PC-3 (cell line): ENCODE measurements at regions not wholly inside any gene's neighbourhood (a gene's known extent, or its start where the extent isn't known, plus 50 kb on each side); places are given as distances from the start of the nearest gene placed in this dataset.
A peak's percentile ranks its signal among the peaks of the same experiment; 100 is the strongest.

Source experiments
- CTCF ChIP-seq: fragments of 300-600 bp; sonication (generic); conservative IDR thresholded peaks from 2 replicates; pipeline ENCODE4 v1.5.1; 2017; ENCODE audit warnings: antibody characterized with exemption, low read depth, mild to moderate bottlenecking, low read length
- EZH2 ChIP-seq: fragments of 300-600 bp; sonication (generic); IDR thresholded peaks from one replicate; pipeline ENCODE4 v1.6.1; 2017; ENCODE audit warnings: antibody characterized with exemption, mild to moderate bottlenecking, low read length; ENCODE audit not compliant: unreplicated experiment
- EZH2phosphoT487 ChIP-seq: fragments of 300-600 bp; sonication (generic); IDR thresholded peaks from 2 replicates; pipeline ENCODE4 v1.6.1; 2018; ENCODE audit warnings: mild to moderate bottlenecking, antibody characterized with exemption, low read length, borderline replicate concordance

DNA sequence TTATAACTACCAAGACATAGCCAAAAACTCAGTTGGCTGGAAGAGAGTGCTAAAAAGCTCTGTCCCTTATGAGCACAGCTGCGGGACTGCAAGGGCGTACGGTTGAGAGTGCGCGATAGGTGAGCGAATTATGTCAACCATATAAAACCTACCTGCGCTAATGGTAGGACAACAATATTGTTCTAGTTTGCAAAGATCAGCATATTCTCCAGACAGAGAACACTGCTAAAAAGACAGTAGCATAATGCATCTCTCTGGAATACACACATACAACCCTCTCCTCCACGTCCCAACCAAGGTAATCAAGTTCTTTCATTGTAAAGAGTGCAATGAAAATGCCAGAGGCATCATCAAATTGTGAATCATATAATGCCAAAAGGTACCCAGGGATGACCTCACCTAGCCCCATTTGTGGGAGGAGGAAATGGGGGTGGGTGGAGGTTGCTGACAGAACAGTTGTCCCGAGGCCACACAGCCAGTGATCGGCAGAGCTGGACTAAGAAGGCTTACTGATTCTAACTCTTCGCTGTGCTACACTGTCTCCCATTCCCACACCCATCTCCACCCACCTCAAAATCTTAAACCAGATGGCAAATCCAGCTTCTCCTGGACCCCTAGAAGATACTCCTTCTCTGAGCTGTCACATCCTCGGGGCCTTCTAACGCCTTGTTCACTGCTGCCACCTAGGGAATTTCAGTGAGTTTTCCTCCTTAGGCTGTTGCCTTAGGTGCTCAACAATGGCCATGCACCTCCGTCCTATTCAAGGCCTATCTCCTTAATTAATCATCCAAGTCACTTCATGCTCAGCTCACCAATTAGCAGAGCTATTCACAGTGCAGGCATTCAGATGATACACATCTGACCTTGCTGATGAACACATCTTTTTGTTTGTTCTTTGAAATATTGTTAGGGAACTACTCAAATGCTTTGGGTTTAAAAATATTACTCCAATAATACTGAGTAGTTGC, 60.7 kb downstream of the RPL22L1 start:
- TF ChIP-seq CTCF (peak; percentile 96), EZH2 (no peak), EZH2phosphoT487 (no peak)
